Activated naive CD8-positive, alpha-beta T cell treated with anti-CD3 and anti-CD28 coated beads, Interleukin-2, amount 50 U/mL, for 16 hours (primary cell): ENCODE measurements at regions not wholly inside any gene's neighbourhood (a gene's known extent, or its start where the extent isn't known, plus 50 kb on each side); places are given as distances from the start of the nearest gene placed in this dataset.

Source experiments
- DNase-seq: peaks from one replicate; pipeline ENCODE4 v3.0.0-alpha.2; 2020; ENCODE audit warnings: low read depth, low spot score

DNA sequence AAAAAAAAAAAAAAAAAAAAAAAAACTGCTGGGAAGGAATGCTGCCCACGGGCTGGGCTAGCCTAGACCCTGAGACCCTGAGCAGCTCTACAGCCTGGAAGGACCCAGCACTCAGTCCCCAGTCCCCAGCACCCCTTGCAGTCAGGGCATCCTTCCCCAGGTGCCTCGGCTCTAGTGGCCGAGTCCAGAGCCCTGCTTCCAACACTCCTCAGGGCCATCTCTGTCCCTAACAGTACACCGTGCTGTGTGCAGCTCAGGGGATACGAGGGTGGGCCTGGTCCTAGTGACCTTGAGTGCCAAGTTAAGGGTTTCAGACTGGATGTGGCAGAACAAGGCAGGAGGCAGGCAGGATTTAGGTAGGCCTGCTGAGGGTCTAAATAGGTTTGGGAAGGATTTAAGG, 50.2 kb upstream of the LRP8 start:
- no peak for DNase-seq

DNA sequence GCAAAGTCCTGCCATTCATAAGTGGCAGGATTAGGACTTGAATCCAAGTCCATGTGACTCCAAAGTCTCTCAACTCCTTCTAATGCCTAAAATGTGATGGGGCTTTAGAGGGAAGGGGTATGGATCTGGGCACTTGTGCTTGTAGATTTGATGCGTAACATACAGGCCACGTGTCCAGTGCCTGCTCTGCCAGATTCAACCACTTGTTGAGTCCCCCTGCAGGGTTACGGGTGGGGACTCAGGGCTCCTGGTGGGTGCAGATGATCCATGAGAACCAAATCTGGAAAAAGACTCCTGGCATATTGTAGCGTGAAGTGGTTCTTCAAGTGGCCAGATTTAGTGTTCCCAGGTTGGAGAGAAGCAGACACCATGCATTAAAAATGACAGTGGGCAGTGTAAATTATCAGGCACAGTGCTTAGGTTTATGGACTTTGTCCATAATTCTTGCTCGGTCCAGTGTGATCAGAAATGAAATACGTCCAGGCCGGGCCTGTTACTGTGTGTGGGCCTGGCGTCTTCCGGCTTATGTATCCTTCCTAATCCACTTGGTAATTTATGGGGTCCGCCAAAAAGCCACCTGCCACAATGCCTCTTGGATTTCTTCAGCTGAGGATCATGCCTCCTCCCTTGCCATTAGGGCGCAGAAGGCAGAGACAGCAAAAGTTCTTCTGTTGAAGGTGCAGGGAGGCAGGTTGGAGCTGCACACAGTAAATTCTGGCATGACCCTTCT, 51.2 kb upstream of the LRP8 start:
- no peak for DNase-seq

DNA sequence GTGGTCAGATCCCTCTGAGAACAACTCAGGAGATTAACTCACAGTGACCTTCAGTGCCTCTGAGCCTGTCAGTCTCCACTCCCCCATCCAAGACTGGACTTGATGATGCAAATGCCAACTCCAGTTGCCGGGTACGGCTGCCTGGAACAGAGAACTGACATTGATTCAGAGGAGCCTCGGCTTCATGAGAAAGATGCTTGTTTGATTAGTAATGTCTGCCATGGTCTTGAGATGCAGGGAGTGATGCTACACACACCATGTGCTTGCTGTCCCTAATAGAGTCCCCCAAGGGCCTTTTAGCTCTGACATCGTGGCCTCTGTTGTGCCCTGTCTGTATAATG, 51.8 kb upstream of the LRP8 start:
- DNase-seq, result no peak

DNA sequence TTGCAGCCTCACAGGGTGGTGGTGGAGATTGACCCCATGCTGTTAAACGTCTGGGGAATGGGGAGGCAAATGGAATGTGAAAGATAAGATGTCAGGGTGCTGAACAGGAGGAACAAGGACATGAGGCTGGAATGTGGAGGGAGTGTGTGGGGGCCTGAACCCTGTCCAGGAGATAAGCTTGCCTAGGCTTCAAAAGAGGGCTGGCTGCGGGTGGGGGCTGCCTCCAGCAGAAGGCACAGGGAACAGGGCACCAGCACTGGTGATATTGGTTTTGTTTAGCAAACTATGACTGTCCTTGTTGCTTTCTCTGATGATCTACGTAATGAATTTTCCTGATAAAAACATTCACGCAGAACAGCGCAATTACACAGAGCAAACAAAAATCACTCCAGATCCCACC, 52.4 kb upstream of the LRP8 start:
- no peak for DNase-seq

DNA sequence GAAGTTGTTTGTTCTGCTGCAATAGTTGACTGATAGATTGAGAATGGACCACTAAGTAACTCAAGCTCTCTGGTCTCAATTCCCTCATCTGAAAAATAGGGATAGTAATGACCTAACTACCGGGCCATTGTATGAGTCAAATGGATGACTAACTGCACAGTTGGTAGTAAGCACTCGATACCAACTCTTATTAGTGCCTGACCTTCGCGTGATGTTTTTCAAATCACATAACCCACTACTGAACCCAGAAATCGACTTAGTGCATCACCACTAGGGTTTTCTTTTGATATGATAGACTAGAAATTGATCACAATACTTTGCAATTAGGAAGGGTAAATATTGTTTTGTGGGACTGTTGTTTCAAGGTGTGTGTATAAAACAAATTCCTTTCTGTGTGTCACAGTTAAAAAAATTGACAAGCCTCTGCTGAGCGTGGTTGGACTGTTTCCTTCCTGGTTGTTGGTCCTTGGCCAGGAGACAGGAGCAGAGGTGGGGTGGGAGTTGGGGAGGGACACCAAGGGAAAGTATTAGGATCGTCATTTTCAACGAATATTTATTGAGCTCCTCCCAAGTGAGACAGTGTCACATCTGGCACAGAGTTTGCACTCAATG, 54.0 kb upstream of the LRP8 start:
- DNase-seq, result no peak

DNA sequence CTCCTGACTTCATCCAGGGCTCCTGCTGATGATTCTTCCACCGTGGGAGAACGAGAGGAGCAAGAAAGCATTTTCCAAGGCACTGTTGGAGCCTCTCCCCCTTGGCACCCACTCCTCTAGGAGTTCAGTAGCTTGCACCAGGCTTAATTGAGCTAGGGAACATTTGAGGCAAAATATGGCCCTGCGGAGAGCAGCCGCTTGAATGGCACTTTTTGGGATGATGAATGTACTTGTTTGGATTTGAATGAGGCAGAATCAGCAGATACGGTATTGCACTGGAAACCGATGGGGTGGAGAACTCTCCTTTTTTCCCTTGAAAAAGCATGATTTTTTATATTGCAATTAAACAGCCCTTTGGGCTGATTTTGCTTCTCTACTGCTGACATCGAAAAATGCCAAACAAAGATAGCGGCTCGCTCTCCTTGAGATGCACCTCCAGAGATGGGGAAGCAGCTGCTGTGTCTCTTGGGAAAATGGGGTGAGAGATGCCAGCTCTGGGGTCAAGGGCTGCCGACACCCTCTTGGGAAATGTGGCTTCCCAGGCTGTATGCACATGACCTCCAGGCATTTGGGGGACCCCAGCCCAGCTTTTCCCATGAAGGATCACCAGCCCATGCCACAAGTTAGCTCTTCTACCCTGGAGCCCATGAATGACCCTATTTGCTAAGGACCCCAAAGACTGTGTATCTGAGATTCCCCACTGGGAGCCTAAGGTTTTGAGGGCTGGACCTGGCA, 55.4 kb upstream of the LRP8 start:
- DNase-seq, result no peak

DNA sequence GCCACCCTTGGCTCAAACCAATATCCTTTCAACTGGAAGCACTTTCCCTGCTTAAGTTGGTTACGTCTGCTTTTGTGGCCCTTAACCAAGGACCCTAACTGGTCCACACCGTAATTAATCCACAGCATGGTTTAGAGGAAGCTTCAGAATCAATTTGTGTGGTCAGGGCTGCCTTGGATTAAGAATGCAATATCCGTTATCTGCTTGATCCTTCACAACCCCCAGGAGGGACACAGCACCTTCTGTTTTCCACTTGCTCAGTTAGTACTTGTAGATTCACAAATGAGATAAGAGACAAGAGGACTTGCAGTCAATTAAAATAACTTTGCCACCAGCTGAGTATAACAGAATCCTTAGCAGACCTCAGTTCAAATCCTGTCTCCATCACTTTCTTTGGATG, 56.9 kb upstream of the LRP8 start:
- no peak for DNase-seq

DNA sequence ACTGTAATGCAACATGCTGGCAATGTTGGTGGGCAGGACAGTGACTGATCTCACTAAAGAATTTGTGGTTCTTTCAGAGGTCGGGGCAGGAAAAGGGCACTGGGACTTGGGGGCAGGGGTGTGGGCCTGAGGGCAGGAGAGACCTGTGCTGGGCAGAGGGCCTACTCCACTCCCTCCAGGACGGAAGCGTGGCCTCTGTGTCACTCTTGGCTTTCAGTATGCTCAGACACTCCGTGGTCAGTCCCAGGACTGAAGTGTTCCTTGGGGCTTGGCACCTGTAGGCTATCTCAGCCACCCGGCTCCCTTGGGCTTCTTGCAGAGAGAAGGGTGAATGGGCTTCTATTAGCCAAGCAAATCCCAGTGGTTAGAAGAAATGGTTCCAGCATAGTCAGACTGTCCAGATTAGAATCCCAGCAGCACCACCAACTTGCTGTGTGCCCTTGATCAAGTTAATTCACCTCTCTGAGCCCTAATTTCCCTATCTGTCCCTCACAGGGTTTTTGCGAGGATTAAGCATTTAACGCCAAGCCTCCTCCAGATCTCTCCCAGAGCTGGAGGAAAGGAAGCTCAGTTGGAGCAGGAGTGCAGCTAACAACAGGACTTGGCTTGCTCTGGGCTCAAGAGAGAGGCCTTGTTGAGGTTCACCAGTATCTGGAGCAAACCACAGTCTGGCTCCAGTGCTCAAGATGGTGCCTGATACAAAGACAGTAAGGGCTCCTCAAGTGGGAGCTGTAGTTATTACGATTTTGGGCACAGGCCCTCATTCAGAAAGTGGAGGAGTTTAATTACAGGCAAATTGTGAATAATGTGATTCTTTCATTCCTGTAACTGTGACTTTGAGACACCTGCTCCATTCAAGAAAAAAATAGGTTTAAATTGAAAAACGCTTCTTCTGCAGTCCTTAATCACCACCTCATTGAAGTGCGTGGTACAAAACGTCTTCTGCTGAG, 57.7 kb upstream of the LRP8 start:
- DNase-seq, result no peak

DNA sequence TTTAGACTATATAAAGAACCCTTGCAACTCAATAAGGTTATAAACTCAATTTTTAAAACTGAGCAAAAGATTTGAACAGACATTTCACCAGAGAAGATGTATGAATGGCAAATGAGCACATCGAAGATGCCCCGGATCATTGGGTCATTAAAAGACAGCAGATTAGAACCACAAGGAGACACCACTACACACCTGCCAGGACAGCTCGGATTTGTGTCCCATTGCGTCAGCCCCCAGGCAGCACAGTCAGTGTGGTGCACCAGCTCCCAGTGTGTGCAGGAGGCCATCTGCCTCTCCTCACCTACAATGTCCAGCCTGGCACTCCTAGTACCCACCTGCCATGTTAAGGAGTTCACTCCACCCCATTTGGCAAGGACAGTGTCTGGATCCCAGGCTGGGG, 61.1 kb upstream of the LRP8 start:
- no peak for DNase-seq

DNA sequence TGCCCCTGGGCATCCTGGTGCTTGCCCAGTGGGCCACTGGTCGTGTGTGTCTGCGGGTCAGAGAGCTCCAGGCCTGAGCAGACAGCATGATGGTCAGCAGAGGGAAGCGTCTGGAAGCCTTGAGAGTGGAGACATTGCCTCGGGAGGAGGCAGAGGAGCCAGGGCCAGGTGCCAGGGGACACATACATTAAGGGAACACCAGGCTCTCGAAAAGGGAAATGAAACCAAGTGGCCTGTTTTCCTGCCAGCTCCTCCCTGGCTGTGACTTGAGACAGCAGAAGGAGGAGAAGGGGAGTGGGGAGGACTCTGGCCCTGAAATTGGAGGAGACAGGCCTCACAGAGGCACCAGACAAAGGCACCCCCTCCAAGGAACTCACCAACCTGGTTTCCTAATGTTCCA, 62.4 kb upstream of the LRP8 start:
- no peak for DNase-seq

DNA sequence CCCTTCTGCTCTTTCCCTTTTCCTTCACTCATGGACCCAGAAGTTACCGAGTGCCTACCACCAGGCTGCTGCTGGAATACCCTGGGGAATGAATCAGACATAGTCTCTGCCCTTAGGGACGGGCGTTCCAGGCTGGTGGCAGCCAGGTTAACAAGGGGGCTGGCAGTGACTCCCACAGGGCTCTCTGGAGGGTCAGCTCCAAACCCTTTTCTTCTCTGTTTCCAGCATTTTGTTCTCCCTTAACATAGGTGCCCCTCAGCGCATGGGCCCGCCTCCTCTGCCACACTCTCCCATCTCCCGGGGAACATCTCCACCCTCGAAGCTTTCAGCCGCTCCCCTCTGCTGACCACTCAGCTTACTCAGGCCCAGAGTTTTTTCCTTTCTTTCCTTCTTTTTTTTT, 62.9 kb upstream of the LRP8 start:
- DNase-seq, result no peak

DNA sequence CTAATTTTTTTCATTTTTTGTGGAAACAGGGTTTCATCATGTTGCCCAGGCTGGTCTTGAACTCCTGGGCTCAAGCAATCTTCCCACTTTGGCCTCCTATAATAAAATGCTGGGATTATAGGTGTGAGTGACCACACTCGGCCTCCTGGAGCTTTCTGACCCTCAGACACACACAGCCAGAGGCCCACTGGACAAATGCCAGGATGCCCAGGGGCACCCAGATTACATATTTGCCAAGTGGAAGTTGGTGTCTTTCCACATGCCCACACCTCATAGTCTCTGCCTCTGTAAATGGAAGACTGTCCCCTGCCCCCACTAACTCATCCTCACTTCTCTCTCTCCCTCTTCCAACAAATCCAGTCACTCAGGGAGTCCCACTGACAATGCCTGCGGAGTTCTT, 63.4 kb upstream of the LRP8 start:
- DNase-seq, result no peak

DNA sequence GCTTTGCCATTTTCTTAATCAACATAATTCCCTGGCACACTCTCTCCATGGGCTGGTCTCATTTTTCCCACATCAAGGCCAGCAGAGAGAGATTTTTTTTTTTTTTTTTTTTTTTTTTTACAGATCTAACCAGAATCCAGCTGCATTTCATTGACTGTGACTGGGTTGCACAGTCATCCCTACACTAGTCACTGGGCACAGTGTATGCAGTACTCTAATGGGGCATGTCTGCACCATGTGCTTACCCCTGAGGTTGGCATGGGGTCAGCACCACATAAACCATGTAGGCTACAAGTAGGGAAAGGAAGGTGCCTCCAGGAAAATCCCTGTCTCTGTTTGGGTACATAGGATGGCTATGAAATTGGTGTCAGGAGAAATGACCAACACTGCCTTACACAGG, 64.1 kb upstream of the LRP8 start:
- no peak for DNase-seq

DNA sequence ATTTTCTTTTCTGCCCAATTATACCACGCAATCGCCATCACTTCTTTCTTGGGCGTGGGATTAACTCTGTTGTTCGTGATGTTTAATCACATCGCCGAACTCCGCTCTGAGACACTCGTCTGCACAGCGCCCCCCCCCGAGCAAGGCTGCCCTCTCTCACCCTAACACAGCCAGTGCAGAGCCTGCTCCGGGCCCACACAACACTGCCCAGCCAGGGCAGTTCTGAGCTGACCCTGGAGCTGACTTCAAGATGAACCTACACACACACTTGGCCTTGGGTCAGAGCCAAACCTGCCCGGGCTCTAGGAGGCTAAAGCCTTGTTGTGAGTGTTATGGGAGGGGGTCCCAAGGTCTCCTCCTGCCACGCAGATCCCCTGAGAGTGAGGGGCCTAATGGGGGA, 64.6 kb upstream of the LRP8 start:
- no peak for DNase-seq

DNA sequence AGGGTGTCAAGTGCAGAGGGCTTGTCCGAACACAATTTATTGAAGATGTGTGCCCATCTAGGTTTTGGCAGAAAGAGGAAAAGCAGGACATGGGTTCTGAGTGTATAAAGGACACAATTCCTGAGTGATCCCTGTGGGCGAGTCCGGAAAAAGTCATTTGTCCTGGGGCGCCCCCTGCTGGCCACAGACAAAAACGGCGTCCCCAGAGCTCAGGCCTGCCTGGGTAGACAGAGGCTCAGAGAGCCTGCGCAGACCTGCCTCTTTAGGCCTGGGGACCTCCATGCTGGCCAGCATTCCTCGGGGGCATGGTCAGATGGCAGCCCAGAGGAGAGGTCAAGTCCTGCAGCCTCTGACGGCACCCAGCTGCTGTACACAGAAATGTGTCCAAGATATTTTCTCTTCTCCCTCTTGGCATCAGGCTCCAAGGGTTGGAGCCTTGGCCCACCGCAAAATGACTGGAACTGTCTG, 65.5 kb upstream of the LRP8 start:
- peak; percentile 34 for DNase-seq

DNA sequence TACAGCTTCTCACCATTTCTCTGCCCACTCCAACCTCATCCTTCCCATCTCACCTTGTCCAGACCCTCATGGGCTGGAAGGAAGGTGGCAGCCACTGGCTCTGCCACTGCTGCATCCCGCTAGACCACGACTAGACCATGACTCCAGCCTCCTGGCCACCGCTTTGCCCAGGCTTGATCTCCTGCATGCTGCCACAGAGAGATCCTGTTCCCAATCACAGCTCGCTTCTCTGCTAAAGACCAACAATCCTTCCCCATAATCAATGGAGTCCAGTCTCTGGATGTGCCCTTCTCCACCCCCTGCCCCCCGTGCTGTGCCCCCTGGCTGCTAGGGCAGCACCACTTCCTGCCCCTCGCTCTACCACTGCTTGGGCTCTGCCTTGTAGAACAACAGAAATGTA, 64.9 kb upstream of the DMRTB1 start:
- no peak for DNase-seq

DNA sequence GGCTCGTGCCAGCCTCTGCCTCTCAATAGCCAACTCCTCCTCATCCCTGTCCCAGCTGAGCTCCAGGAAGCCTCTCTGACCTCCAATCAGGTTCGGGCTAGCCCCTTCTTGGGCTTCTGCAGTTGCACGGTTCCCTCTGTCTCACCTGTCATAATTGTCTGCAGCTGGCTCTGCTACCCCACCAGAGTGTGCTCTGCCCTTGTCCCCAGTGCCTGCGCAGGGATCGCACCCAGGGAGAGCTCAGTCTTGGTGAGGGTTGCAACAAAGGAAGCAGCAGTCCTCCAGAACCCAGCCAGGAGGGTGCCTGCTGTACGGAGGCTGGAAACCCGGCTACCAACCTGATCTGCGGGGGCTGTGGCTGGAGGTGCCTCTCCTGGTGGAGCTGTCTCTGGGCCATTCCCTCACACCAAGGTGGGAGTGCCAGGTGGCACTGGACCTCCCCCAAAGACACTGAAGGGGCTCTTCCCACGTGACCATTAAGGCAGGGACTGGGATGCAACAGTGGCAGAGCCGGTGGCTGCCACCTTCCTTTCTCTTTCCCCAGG, 63.5 kb upstream of the DMRTB1 start:
- DNase-seq, result no peak

DNA sequence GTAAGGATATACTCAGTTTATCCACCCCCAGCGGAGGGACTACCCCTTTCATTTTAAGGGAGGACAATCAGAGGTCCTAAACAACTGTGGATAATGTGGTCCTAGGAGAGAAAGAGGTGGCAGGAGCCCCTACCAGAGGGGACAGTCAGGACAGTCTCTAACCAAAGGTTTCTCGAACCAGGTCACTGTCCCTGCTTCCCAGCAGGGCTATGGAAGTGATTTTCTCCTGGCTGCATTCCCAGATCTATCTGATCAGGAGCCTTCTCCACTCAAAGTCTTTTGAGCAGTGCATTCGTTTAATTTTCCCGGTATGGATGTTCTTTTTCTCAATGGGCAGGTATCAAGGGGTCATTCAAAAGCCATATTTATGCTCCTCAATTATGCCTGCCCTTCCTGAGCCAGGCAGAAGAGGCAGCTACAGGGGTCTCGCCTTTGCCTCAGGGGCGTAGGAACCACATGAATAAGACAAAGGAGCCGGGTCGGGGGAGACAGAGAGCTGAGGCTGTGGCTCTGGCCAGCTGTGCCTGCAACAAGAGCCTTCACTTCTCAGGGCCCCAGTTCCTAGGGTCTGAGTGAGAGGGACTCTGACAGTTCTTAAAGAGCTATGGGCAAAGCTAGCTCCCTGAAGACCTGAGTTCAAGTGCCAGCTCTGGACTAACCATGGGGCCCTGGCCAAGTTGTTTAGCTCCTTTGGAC, 62.5 kb upstream of the DMRTB1 start:
- no peak for DNase-seq

DNA sequence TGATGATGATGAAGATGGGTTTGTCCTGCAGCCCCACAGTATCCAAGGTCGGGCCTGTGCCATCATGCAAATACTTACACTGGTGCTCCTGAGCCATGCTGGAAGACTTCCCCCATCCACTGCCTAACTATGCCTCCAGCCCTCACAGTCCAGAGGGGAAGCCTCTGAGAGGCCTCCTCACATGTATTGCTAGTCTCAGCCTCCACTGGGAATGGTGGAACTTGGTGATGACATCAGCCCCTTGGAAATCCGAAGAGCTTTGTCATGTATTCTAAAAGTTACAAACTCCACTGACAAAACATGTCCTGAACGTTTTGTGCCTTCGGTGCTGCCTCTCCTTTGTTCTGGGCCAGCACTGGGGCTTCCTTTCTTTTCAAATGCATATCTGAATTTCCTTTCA, 61.1 kb upstream of the DMRTB1 start:
- no peak for DNase-seq

DNA sequence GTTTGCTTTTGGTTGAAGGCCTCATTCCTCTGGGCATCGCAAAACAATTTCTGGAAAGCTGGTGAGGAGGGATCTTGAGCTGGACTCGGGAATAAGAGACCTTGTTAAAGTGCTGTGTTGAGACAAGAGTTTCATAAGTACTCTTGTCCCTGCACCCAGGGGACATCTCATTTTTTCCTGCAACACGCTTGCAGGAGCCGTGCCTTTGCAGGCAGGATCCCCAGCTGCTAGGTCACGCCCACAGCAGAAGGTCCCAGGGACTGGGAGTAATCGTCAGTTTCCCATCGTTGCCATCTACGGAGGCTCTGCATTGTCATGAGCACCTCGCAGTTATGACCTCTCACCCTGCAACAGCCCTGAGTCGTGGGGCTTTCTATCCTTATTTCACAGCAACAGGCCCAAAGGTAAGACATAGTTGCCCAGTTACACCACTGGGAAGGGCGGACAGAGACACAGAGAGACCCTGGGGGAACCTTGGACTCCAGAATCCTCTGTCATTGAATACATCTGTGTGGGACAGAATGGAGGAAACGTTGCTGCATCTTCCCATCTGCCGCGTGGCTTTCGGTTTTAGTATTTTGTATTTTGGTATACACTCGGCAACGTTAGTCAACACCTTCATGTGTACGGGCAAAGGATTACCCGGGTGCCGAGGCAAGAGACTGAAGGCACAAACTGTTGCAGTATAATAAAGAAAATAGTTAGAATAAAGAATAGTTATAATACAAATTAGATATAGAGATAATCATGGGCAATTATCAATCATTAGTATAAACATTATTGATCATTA, 60.4 kb upstream of the DMRTB1 start:
- DNase-seq, result no peak
